Kidney (tissue), 13 donors: ENCODE measurements at regions not wholly inside any gene's neighbourhood (a gene's known extent, or its start where the extent isn't known, plus 50 kb on each side); places are given as distances from the start of the nearest gene placed in this dataset.

ENCODE experiments used
- DNase-seq, 5 donors: peaks; one replicate each; pipeline ENCODE4 v3.0.0-alpha.2; 2013 to 2020
- FAIRE-seq: peaks from 2 replicates; lab custom pipeline; 2012; peaks lifted over from hg19 to GRCh38; lab: Jason Lieb, UNC
- H3K27ac ChIP-seq, 2 donors: one replicate each; pipeline ENCODE4 v1.7.0; 2013; ENCODE audit warnings: low read depth in 2 of 2, low read length in 2 of 2, inconsistent platforms in 1 of 2
- H3K27me3 ChIP-seq: one replicate; pipeline ENCODE4 v1.7.1; 2013; ENCODE audit warnings: low read length, inconsistent platforms; ENCODE audit not compliant: control insufficient read depth, insufficient read depth
- H3K36me3 ChIP-seq, 3 donors: one replicate each; pipeline versions ENCODE4 v1.7.0 to v1.7.1; 2013; ENCODE audit warnings: low read length in 3 of 3, control low read depth in 1 of 3, inconsistent platforms in 1 of 3; ENCODE audit not compliant: insufficient read depth in 3 of 3, control insufficient read depth in 2 of 3
- H3K4me1 ChIP-seq, 3 donors: one replicate each; pipeline versions ENCODE4 v1.7.0 to v1.7.1; 2013; ENCODE audit warnings: low read length in 3 of 3, inconsistent platforms in 1 of 3, low read depth in 1 of 3; ENCODE audit not compliant: control insufficient read depth in 2 of 3, insufficient read depth in 2 of 3
- H3K4me3 ChIP-seq, 3 donors: one replicate each; pipeline versions ENCODE4 v1.7.0 to v1.8.1; 2013; ENCODE audit warnings: low read length in 3 of 3, control low read depth in 1 of 3, inconsistent platforms in 1 of 3
- H3K9ac ChIP-seq, 3 donors: one replicate each; pipeline versions ENCODE4 v1.7.0 to v1.7.1; 2013; ENCODE audit warnings: low read length in 3 of 3, control low read depth in 1 of 3, inconsistent platforms in 1 of 3
- H3K9me3 ChIP-seq, 3 donors: one replicate each; pipeline versions ENCODE4 v1.7.0 to v1.7.1; 2013; ENCODE audit warnings: low read length in 3 of 3, control low read depth in 1 of 3, inconsistent platforms in 1 of 3; ENCODE audit not compliant: control insufficient read depth in 2 of 3, insufficient read depth in 1 of 3
- CTCF ChIP-seq: IDR thresholded peaks from 3 replicates; pipeline ENCODE4 v1.5.1; 2012; ENCODE audit warnings: mild to moderate bottlenecking, moderate library complexity, borderline replicate concordance; ENCODE audit not compliant: insufficient read depth; ENCODE audit errors: extremely low read depth
- intact Hi-C: fragments of 100-400 bp; cut with DNase I; formaldehyde crosslinking; loops from one replicate; pipeline ENCODE4 v1.11.1; 2022
- donor health status: control.
- donor health status: control.
- donor health status: control.
- donor health status: control.
- donor health status: control.
- donor health status: DM: yes; HTN: yes; CAD: no.
- donor health status: Normal renal cell carcinoma (clear cell type).

GRCh38 chr20:16926626-16927430 lies 178.7 kb downstream of the OTOR start:
- FAIRE-seq (no peak), DNase-seq (no peak)
- Histone ChIP-seq H3K4me1 (no peaks in the 10 kb centered on the region), H3K9ac (no peak overlapping the region), H3K27me3 (no peaks in the 10 kb centered on the region), H3K4me3 (no peak overlapping the region), H3K36me3 (no peaks in the 10 kb centered on the region), H3K27ac (no peak overlapping the region), H3K9me3 (peaks cover 0 to 2% (median 0%) of the 10 kb centered on the region in 3 donors)
- intact Hi-C loops = no loop called here
- TF ChIP-seq CTCF = no peak

- Histone ChIP-seq H3K4me3 (no peak overlapping the region), H3K27me3 (no peaks in the 10 kb centered on the region), H3K9me3 (no peaks in the 10 kb centered on the region), H3K27ac (no peak overlapping the region), H3K36me3 (no peaks in the 10 kb centered on the region), H3K4me1 (no peaks in the 10 kb centered on the region), H3K9ac (no peak overlapping the region)
- intact Hi-C loops = no loop called here
- DNase-seq (no peak), FAIRE-seq (no peak)
- no peak for TF ChIP-seq CTCF
These were observed 181.6 kb downstream of the OTOR start for GRCh38 chr20:16929756-16930155.

- FAIRE-seq (no peak), DNase-seq (no peak)
- Histone ChIP-seq H3K4me3 (no peak overlapping the region), H3K27ac (no peak overlapping the region), H3K27me3 (no peaks in the 10 kb centered on the region), H3K9me3 (no peaks in the 10 kb centered on the region), H3K4me1 (no peaks in the 10 kb centered on the region), H3K9ac (no peak overlapping the region), H3K36me3 (no peaks in the 10 kb centered on the region)
- intact Hi-C loops = no loop called here
- TF ChIP-seq CTCF = no peak
These were observed 182.5 kb downstream of the OTOR start for GRCh38 chr20:16930656-16931055.
